Neural progenitor cell (in vitro differentiated cells): ENCODE measurements at regions not wholly inside any gene's neighbourhood (a gene's known extent, or its start where the extent isn't known, plus 50 kb on each side); places are given as distances from the start of the nearest gene placed in this dataset.

Experiments used
- EZH2 ChIP-seq: fragments of 200-600 bp; sonication (generic); IDR thresholded peaks from 2 replicates; pipeline ENCODE4 v1.6.1; 2017; ENCODE audit warnings: antibody characterized with exemption, mild to moderate bottlenecking, moderate library complexity
- TF ChIP-seq, protein P1 (sequence below): fragments of 200-600 bp; sonication (generic); IDR thresholded peaks from 2 replicates; pipeline ENCODE4 v1.5.1; 2017; ENCODE audit warnings: antibody characterized with exemption, mild to moderate bottlenecking

DNA sequence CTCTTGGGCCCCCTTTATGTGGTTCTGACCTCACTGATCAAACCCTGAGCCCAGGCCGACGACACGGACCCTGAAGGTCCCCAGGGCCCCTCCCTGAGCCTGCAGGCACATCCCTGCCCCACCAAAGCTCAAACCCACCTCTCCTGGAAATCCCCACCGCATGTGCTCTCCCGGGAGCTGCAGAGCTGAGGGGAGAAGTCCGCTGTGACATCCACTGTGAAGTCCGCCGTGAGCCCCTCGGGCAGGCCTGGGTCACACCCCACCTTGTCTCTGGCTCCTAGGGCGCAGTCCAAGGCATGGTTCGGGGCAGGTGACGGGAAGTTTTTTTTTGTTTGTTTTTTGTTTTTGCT is 100.2 kb downstream of the MICALL2 start:
- no peak for TF ChIP-seq EZH2
- TF ChIP-seq, protein P1, sequence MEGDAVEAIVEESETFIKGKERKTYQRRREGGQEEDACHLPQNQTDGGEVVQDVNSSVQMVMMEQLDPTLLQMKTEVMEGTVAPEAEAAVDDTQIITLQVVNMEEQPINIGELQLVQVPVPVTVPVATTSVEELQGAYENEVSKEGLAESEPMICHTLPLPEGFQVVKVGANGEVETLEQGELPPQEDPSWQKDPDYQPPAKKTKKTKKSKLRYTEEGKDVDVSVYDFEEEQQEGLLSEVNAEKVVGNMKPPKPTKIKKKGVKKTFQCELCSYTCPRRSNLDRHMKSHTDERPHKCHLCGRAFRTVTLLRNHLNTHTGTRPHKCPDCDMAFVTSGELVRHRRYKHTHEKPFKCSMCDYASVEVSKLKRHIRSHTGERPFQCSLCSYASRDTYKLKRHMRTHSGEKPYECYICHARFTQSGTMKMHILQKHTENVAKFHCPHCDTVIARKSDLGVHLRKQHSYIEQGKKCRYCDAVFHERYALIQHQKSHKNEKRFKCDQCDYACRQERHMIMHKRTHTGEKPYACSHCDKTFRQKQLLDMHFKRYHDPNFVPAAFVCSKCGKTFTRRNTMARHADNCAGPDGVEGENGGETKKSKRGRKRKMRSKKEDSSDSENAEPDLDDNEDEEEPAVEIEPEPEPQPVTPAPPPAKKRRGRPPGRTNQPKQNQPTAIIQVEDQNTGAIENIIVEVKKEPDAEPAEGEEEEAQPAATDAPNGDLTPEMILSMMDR: no peak
